ENCODE measurements at regions not wholly inside any gene's neighbourhood (a gene's known extent, or its start where the extent isn't known, plus 50 kb on each side); places are given as distances from the start of the nearest gene placed in this dataset.

GRCh38 chr12:86572455-86572854, 316.3 kb upstream of the MGAT4C start:
- no peak for TF ChIP-seq POLR2AphosphoS5 (IDR thresholded peaks at IDR 0.05)
- TF ChIP-seq POLR2A (IDR thresholded peaks at IDR 0.05) = no peak
- no peak for TF ChIP-seq CTCF (IDR thresholded peaks at IDR 0.05)

All from prostate gland (tissue), 2 donors.